ENCODE measurements at regions not wholly inside any gene's neighbourhood (a gene's known extent, or its start where the extent isn't known, plus 50 kb on each side); places are given as distances from the start of the nearest gene placed in this dataset.

GRCh38 chr3:55207744-55208143, 279.4 kb downstream of the WNT5A start:
- TF ChIP-seq MLX (CRISPR knock-in tag; IDR thresholded peaks at IDR 0.05) (no peak), CTCF (IDR thresholded peaks at IDR 0.05) (no peak), IRF2 (CRISPR knock-in tag; IDR thresholded peaks at IDR 0.05; ENCODE audit: borderline replicate concordance, low read depth) (no peak), FOXJ3 (CRISPR knock-in tag; IDR thresholded peaks at IDR 0.05; ENCODE audit: borderline replicate concordance) (no peak), GRHL2 (CRISPR knock-in tag; IDR thresholded peaks at IDR 0.05; ENCODE audit: insufficient replicate concordance, severe bottlenecking) (no peak), IRF1 (CRISPR knock-in tag; IDR thresholded peaks at IDR 0.05) (no peak), SMAD3 (CRISPR knock-in tag; IDR thresholded peaks at IDR 0.05; ENCODE audit: borderline replicate concordance) (no peak), ZBTB43 (CRISPR knock-in tag; IDR thresholded peaks at IDR 0.05) (no peak), E2F5 (CRISPR knock-in tag; IDR thresholded peaks at IDR 0.05) (no peak), ATF6 (CRISPR knock-in tag; IDR thresholded peaks at IDR 0.05) (no peak), ELF4 (CRISPR knock-in tag; IDR thresholded peaks at IDR 0.05; ENCODE audit: low read depth) (no peak)
